ENCODE measurements at regions not wholly inside any gene's neighbourhood (a gene's known extent, or its start where the extent isn't known, plus 50 kb on each side); places are given as distances from the start of the nearest gene placed in this dataset.

GRCh38 chr10:69742356-69742695, 59.4 kb upstream of the COL13A1 start:
- intact Hi-C loops (cut with micrococcal nuclease; ENCODE audit: unreplicated experiment): no loop called here
- CTCF ChIA-PET (ENCODE audit: unreplicated experiment): no interaction called here
- H3K36me3 ChIP-seq (ENCODE audit: insufficient read depth, low read length): no peaks in the 10 kb centered on the region

GRCh38 chr10:69742928-69743602, 58.6 kb upstream of the COL13A1 start:
- H3K4me3 ChIP-seq (ENCODE audit: low read depth, low read length, poor library complexity, severe bottlenecking): no peak overlapping the region
- intact Hi-C loops (cut with micrococcal nuclease; ENCODE audit: unreplicated experiment): no loop called here
- no peaks in the 10 kb centered on the region for H3K79me2 ChIP-seq (ENCODE audit: insufficient read depth, low read depth, low read length)
- H3K27ac ChIP-seq (ENCODE audit: low read depth, low read length, poor library complexity, severe bottlenecking): no peak overlapping the region
- H4K20me1 ChIP-seq (ENCODE audit: insufficient read depth, low read length): no peaks in the 10 kb centered on the region
- no peaks in the 10 kb centered on the region for H3K9me2 ChIP-seq (ENCODE audit: insufficient read depth, low read length)
- no TSS peak for BruUV-seq (replicated peaks)
- POLR2A ChIA-PET: no interaction called here
- no peaks in the 10 kb centered on the region for H3K36me3 ChIP-seq (ENCODE audit: insufficient read depth, low read length)
- H3K4me2 ChIP-seq (ENCODE audit: low read length): no peak overlapping the region
- no peak for DNase-seq (ENCODE audit: low spot score)
- no peaks in the 10 kb centered on the region for H3K4me1 ChIP-seq (ENCODE audit: insufficient read depth, low read length, poor library complexity, severe bottlenecking)
- no peaks in the 10 kb centered on the region for H3K9me3 ChIP-seq (ENCODE audit: low read length)
- TF ChIP-seq CTCF (conservative IDR thresholded peaks at IDR 0.05; ENCODE audit: low read length) (peak; percentile 64), EZH2phosphoT487 (IDR thresholded peaks at IDR 0.05; ENCODE audit: borderline replicate concordance, low read depth, low read length) (no peak)
- CTCF ChIA-PET (ENCODE audit: unreplicated experiment): no interaction called here
- no peak overlapping the region for H2AFZ ChIP-seq (ENCODE audit: low read length)

More at GRCh38 chr10:69742356-69742695, 59.4 kb upstream of the COL13A1 start:
- H3K4me3 ChIP-seq (ENCODE audit: low read depth, low read length, poor library complexity, severe bottlenecking): no peak overlapping the region
- DNase-seq (ENCODE audit: low spot score): no peak
- H3K4me1 ChIP-seq (ENCODE audit: insufficient read depth, low read length, poor library complexity, severe bottlenecking): no peaks in the 10 kb centered on the region
- no peaks in the 10 kb centered on the region for H3K9me3 ChIP-seq (ENCODE audit: low read length)
- POLR2A ChIA-PET: no interaction called here
- no peaks in the 10 kb centered on the region for H3K9me2 ChIP-seq (ENCODE audit: insufficient read depth, low read length)
- no peak overlapping the region for H3K4me2 ChIP-seq (ENCODE audit: low read length)
- no peaks in the 10 kb centered on the region for H4K20me1 ChIP-seq (ENCODE audit: insufficient read depth, low read length)
- no peak for TF ChIP-seq EZH2phosphoT487 (IDR thresholded peaks at IDR 0.05; ENCODE audit: borderline replicate concordance, low read depth, low read length)
- TF ChIP-seq CTCF (conservative IDR thresholded peaks at IDR 0.05; ENCODE audit: low read length): no peak
- no peak overlapping the region for H2AFZ ChIP-seq (ENCODE audit: low read length)
- H3K27ac ChIP-seq (ENCODE audit: low read depth, low read length, poor library complexity, severe bottlenecking): no peak overlapping the region
- no TSS peak for BruUV-seq (replicated peaks)
- H3K79me2 ChIP-seq (ENCODE audit: insufficient read depth, low read depth, low read length): no peaks in the 10 kb centered on the region

- POLR2A ChIA-PET: no interaction called here
- DNase-seq (ENCODE audit: low spot score): no peak
- no peak for TF ChIP-seq CTCF (conservative IDR thresholded peaks at IDR 0.05; ENCODE audit: low read length)
- TF ChIP-seq EZH2phosphoT487 (IDR thresholded peaks at IDR 0.05; ENCODE audit: borderline replicate concordance, low read depth, low read length): no peak
- Histone ChIP-seq H4K20me1 (ENCODE audit: insufficient read depth, low read length) (no peaks in the 10 kb centered on the region), H3K27ac (ENCODE audit: low read depth, low read length, poor library complexity, severe bottlenecking) (no peak overlapping the region), H3K79me2 (ENCODE audit: insufficient read depth, low read depth, low read length) (no peaks in the 10 kb centered on the region), H3K36me3 (ENCODE audit: insufficient read depth, low read length) (no peaks in the 10 kb centered on the region), H3K4me1 (ENCODE audit: insufficient read depth, low read length, poor library complexity, severe bottlenecking) (no peaks in the 10 kb centered on the region), H3K4me3 (ENCODE audit: low read depth, low read length, poor library complexity, severe bottlenecking) (no peak overlapping the region), H3K9me2 (ENCODE audit: insufficient read depth, low read length) (no peaks in the 10 kb centered on the region), H3K4me2 (ENCODE audit: low read length) (no peak overlapping the region), H3K9me3 (ENCODE audit: low read length) (no peaks in the 10 kb centered on the region), H2AFZ (ENCODE audit: low read length) (no peak overlapping the region)
- CTCF ChIA-PET (ENCODE audit: unreplicated experiment): no interaction called here
- no TSS peak for BruUV-seq (replicated peaks)
- intact Hi-C loops (cut with micrococcal nuclease; ENCODE audit: unreplicated experiment): no loop called here
These were observed 56.7 kb upstream of the COL13A1 start for GRCh38 chr10:69744971-69745370.

All from OCI-LY7 (cell line).